Small intestine (tissue), 7 donors: ENCODE measurements at regions not wholly inside any gene's neighbourhood (a gene's known extent, or its start where the extent isn't known, plus 50 kb on each side); places are given as distances from the start of the nearest gene placed in this dataset.

ENCODE experiments used
- DNase-seq, 2 donors: peaks; one replicate each; pipeline versions ENCODE4 v3.0.0 to v3.0.0-alpha.2; 2013
- FAIRE-seq: peaks from 2 replicates; lab custom pipeline; 2012; peaks lifted over from hg19 to GRCh38; lab: Jason Lieb, UNC
- H3K27ac ChIP-seq, 3 donors: one replicate each; pipeline ENCODE4 v1.5.1; 2013; ENCODE audit warnings: low read length in 2 of 3, mild to moderate bottlenecking in 2 of 3, control low read depth in 1 of 3, inconsistent platforms in 1 of 3, low read depth in 1 of 3, moderate library complexity in 1 of 3
- H3K27me3 ChIP-seq, 3 donors: one replicate each; pipeline ENCODE4 v1.6.1; 2013; ENCODE audit warnings: low read length in 3 of 3, inconsistent platforms in 1 of 3; ENCODE audit not compliant: control insufficient read depth in 3 of 3, insufficient read depth in 3 of 3
- H3K36me3 ChIP-seq, 3 donors: one replicate each; pipeline ENCODE4 v1.6.1; 2013; ENCODE audit warnings: low read length in 3 of 3, inconsistent platforms in 1 of 3, low read depth in 1 of 3, mild to moderate bottlenecking in 1 of 3, moderate library complexity in 1 of 3; ENCODE audit not compliant: control insufficient read depth in 3 of 3, insufficient read depth in 2 of 3
- H3K4me1 ChIP-seq, 3 donors: one replicate each; pipeline ENCODE4 v1.6.1; 2013; ENCODE audit warnings: low read length in 2 of 3, inconsistent platforms in 1 of 3, low read depth in 1 of 3, mild to moderate bottlenecking in 1 of 3, moderate library complexity in 1 of 3; ENCODE audit not compliant: control insufficient read depth in 3 of 3, insufficient read depth in 2 of 3
- H3K4me3 ChIP-seq, 3 donors: one replicate each; pipeline ENCODE4 v1.5.1; 2013; ENCODE audit warnings: low read length in 3 of 3, control low read depth in 1 of 3, inconsistent platforms in 1 of 3, low read depth in 1 of 3, mild to moderate bottlenecking in 1 of 3, moderate library complexity in 1 of 3
- H3K9me3 ChIP-seq, 2 donors: one replicate each; pipeline ENCODE4 v1.6.1; 2013; ENCODE audit warnings: low read depth in 1 of 2, low read length in 1 of 2; ENCODE audit not compliant: control insufficient read depth in 2 of 2, insufficient read depth in 1 of 2
- WGBS, 3 donors: extraction: QIAGEN DNeasy Blood & Tissue Kit; methylation state at CpG; one replicate each; pipeline ENCODE4 v1.1.7; 2013; 5-methylcytosine and 5-hydroxymethylcytosine counted together
- donor health status: healthy with polysubstance abuse.
- donor health status: control.
- donor health status: control.
- donor health status: Bipolar disorder and iron deficiency.
- donor health status: healthy.

DNA sequence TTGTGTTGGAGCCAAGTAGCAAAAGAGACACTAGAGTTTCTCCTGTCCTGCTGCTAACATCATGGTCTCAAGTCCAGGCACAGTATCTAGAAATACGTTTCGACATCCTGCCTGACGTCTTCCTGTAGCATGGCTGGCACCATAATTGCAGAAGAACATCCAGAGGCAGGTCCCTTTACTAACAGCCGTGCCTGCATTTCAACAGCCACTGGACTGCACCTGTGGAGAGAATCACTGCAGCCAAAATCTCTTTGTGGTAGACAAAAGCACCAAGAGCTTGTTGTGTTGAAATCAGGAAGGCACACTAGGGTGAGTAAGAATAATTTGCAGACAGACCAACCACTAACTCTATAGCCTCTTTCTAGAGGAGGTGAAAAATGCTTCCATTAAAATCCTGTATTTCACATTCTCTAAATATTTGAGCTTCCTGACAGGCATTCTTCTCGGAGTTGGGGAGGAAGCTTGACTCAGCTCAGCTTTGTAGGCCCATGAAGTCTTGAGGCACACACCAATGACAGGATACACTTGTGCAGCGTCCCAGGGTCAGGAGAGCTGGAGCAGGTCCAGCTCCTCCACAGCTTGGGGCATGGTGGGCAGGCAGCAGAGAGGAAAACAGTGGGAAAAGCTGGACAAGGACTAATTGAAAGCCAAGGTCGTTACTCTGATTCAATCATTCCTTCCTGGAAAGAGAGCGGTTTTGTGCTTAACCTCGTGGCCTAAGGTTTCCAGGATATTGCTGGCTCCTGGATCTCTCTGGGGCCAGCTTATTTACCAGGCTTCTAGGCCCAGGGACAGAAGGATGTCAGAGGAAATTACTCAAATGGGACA lies 244.9 kb downstream of the FAM43A start:
- Histone ChIP-seq H3K4me1 (peaks cover 0 to 3% (median 2%) of the 10 kb centered on the region in 3 donors), H3K36me3 (no peaks in the 10 kb centered on the region), H3K27ac (peak overlapping the region in 1 of 3 donors; percentile 27), H3K9me3 (peaks cover 0 to 14% of the 10 kb centered on the region in 2 donors), H3K27me3 (no peaks in the 10 kb centered on the region), H3K4me3 (no peak overlapping the region)
- WGBS, 3 donors, result 62 to 78% (median 70%) methylated on average over 9 of the region's 9 CpGs
- no peak for FAIRE-seq
- DNase-seq, result no peak

DNA sequence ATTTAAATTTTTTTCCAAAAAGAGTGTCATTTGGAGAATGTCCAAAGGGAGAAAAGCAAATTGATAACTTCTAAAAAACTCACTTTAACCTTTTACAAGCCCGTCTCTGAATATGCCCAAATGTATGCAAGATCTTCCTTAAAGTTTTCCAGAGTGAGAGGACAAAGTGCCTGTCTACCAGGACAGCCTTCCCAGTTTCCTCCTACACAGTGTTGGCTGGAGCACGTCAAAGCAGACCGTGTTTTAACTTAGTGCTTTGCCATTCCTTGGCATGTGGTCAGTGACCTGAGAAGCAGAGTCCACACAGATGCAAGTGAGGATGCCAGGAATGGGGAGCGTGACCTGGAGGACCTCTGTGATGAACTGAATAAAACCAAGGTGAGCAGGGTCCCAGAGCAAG lies 245.7 kb downstream of the FAM43A start:
- DNase-seq (no peak), FAIRE-seq (no peak)
- no peaks in the 10 kb centered on the region for H3K27me3 ChIP-seq
- 75 to 83% (median 75%) methylated on average over 4 of the region's 4 CpGs for WGBS, 3 donors
- peaks cover 0 to 3% (median 2%) of the 10 kb centered on the region in 3 donors for H3K4me1 ChIP-seq
- peak overlapping the region in 1 of 3 donors; percentile 48 for H3K27ac ChIP-seq
- H3K4me3 ChIP-seq, result no peak overlapping the region
- H3K9me3 ChIP-seq, result peaks cover 0 to 14% of the 10 kb centered on the region in 2 donors
- H3K36me3 ChIP-seq, result no peaks in the 10 kb centered on the region

DNA sequence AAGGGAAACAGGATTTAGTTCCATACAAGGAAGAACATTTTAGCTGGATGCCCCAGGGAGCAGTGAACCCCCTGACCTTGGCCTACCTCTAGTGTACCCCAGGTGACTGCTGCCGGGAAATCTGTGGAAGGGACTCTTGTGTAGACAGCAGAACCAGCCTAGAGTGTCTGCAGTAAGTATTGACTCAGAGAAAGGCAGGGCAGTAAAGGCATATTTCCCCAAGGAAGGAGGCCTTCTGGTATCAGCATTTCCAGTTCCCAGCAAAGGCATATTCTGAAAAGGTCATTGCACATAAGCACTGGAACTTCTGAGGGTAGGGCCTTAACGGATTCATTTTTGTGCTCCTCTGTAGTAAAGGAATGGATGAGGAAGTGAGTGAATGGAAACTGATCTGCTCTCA lies 246.2 kb downstream of the FAM43A start:
- WGBS, 3 donors, result 88 to 96% (median 91%) methylated on average over 2 of the region's 2 CpGs
- no peaks in the 10 kb centered on the region for H3K36me3 ChIP-seq
- H3K27me3 ChIP-seq, result no peaks in the 10 kb centered on the region
- no peak overlapping the region for H3K4me3 ChIP-seq
- H3K9me3 ChIP-seq, result peaks cover 0 to 14% of the 10 kb centered on the region in 2 donors
- no peak for DNase-seq
- FAIRE-seq, result no peak
- H3K27ac ChIP-seq, result peak overlapping the region in 1 of 3 donors; percentile 48
- H3K4me1 ChIP-seq, result peaks cover 0 to 3% (median 2%) of the 10 kb centered on the region in 3 donors

DNA sequence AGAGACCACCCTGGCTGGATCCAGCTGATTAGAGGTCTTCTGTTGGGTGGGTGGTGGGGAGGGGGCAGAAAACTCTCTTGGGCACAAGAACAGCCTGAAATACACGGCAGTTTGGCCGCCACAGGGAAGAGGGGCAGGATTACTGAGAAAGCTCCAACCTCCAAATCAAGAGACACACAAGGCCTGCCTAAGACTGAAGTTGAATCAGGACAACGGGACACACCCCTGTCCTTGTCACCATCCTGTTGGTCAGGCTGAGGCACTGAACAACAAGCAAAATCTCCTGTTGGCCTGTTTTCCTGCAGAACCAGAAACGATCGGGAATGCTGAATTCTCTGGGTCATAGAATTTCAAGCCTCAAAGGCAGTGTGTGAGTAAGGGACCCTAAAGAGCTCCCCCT lies 247.8 kb downstream of the FAM43A start:
- no peak for FAIRE-seq
- H3K27ac ChIP-seq, result no peak overlapping the region

DNA sequence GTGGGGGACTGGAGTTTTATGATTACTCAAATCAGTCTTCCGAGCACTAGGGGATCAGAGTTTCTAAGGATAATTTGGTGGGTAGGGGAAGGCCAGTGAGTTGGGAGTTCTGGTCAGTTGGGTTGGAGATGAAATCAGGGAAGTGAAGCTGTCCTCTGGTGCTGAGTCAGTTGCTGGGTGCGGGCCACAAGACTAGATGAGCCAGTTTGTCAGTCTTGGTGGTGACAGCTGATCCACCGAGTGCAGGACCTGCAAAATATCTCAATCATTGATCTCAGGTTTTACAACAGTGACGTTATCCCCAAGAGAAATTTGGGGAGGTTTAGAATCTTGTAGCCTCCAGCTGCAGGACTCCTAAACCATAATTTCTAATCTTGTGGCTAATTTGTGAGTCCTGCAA lies 249.4 kb downstream of the FAM43A start:
- no peak for DNase-seq
- H3K9me3 ChIP-seq, result peaks cover 0 to 11% of the 10 kb centered on the region in 2 donors
- no peaks in the 10 kb centered on the region for H3K36me3 ChIP-seq
- H3K27me3 ChIP-seq, result no peaks in the 10 kb centered on the region
- 65 to 80% (median 69%) methylated on average over 4 of the region's 4 CpGs for WGBS, 3 donors
- peaks cover 0 to 2% (median 0%) of the 10 kb centered on the region in 3 donors for H3K4me1 ChIP-seq
- FAIRE-seq, result no peak
- H3K4me3 ChIP-seq, result no peak overlapping the region
- no peak overlapping the region for H3K27ac ChIP-seq

More for the DNA sequence above, 247.8 kb downstream of the FAM43A start:
- Histone ChIP-seq H3K27me3 (no peaks in the 10 kb centered on the region), H3K4me1 (peaks cover 0 to 2% (median under 1%) of the 10 kb centered on the region in 3 donors), H3K4me3 (no peak overlapping the region), H3K9me3 (peaks cover 0 to 14% of the 10 kb centered on the region in 2 donors), H3K36me3 (no peaks in the 10 kb centered on the region)
- no peak for DNase-seq
- WGBS, 3 donors, result 90 to 95% (median 93%) methylated on average over 5 of the region's 5 CpGs

DNA sequence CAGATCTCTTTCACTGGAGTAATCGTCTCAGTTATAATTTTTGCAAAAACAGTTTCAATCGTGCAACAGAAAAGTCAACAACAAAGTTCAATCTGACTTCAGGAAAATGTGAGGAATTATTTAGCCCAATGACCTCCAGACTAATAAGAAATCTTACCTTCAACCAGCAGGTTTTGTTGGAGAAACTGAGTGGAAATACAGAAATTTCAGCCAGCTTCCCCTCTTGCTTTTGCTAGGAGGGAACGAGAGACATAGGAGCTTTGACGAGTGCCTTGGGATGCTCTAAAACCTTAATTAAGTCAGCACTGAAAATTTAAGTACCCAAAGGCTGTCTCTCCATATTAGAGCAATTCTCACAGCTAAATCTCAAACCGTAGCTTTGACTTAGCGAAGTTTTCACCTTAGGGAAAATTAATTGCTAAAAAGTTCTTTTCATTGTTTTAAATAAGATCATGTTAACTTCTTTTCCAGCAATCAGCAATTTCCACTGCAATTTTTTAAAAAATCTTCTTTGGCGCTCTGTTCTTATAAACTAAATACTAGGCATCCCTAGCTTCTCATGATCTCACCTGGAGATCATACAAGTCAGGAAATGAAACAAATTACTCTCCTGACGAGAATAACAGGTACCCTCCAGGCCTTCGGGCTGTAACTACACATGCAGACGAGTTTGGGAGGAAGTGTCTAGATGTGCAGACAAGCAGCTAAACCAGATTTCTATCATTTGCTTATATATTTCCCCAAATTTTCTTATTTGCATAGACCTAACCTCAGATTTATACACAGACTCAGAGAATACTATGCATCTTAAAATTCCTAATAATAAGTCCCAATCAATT lies 250.2 kb downstream of the FAM43A start:
- H3K4me3 ChIP-seq, result no peak overlapping the region
- WGBS, 3 donors, result 75 to 82% (median 78%) methylated on average over 10 of the region's 10 CpGs
- H3K4me1 ChIP-seq, result peaks cover 0 to 2% (median 0%) of the 10 kb centered on the region in 3 donors
- H3K36me3 ChIP-seq, result no peaks in the 10 kb centered on the region
- H3K9me3 ChIP-seq, result peaks cover 0 to 11% of the 10 kb centered on the region in 2 donors
- no peak overlapping the region for H3K27ac ChIP-seq
- FAIRE-seq (no peak), DNase-seq (no peak)
- H3K27me3 ChIP-seq, result no peaks in the 10 kb centered on the region

DNA sequence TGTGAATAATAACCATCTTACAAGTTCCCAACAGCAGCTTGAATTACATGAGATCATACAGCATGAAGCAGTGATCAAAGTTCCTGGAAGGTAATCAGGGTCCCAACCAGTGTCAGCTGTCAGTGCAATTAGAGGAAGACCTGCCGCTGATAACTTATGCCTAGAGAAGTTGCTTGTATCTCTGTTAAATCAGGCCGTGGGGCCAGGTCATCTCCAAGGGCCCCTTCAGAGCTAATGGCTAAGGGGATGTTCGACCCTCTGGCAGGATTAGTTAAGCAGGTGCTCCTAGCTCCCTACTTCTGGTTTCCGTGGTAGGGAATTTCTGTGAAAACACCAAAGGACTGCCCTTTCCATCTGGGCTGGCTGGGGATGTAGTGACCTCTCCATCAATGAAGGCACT lies 251.0 kb downstream of the FAM43A start:
- Histone ChIP-seq H3K9me3 (peaks cover 0 to 11% of the 10 kb centered on the region in 2 donors), H3K36me3 (no peaks in the 10 kb centered on the region), H3K4me1 (peaks cover 0 to 2% (median 0%) of the 10 kb centered on the region in 3 donors), H3K4me3 (no peak overlapping the region), H3K27me3 (no peaks in the 10 kb centered on the region), H3K27ac (no peak overlapping the region)
- no peak for DNase-seq
- no peak for FAIRE-seq
- 63 to 72% (median 69%) methylated on average over 4 of the region's 4 CpGs for WGBS, 3 donors

DNA sequence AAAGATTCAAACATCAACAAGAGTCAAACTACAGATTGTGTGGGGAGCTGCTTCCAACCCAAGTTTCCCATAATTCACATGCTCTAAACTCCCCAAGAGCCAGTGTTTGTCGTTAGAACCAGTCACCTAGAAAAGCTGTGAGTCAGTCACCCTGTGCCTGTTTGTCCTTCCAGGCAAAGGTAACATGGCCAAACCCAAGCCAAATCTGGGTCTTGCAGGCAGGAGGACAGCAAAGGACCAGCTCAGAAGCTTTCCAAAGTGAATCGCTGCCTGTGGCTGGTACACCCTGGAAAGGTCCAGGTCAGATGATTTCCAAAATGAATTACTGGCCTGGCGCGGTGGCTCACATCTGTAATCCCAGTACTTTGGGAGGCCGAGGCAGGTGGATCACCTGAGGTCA lies 251.5 kb downstream of the FAM43A start:
- Histone ChIP-seq H3K4me1 (no peaks in the 10 kb centered on the region), H3K9me3 (peaks cover 0 to 11% of the 10 kb centered on the region in 2 donors), H3K4me3 (no peak overlapping the region), H3K27me3 (no peaks in the 10 kb centered on the region), H3K36me3 (no peaks in the 10 kb centered on the region), H3K27ac (no peak overlapping the region)
- DNase-seq, result no peak
- 85 to 95% (median 95%) methylated on average over 5 of the region's 5 CpGs for WGBS, 3 donors
- no peak for FAIRE-seq
